ENCODE measurements at regions not wholly inside any gene's neighbourhood (a gene's known extent, or its start where the extent isn't known, plus 50 kb on each side); places are given as distances from the start of the nearest gene placed in this dataset.

DNA sequence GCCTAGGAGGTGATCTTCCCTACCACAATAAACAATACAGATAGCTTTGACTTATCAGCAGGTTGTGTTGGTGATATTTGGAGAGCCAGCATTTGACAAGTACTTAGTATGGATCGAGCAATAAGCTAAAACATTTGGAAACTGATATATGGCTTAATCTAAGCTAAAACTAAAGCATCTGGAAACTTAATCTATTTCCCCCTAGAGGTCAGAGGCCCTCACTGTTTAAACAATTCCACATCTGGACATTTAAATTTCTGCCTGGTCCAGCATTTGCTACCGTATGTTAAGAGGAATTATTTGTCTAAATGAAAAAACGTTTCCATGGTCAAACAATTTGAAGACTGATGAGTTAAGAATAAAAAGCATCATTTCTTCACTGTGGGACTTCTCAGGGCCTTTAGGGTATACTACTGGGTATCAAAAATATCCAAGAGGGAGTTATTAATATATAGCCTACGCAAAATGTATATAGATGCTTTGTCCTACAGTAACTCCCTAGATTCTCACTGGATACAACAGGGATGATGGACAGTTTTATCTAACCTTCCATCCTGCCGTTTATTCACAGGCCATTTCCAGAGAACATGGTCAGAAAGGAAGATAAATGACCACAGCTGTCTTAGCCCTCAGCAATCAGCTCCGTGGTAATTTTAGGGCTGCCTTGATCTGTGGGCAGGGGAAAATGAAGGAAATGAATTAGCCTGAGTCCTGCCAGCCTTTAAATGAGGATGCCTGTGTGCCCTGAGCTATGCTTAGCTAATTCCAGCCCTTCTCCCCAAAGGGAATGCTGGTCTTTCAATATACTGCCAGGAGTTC lies 135.4 kb upstream of the NUDT4 start:
- no peak for DNase-seq (ENCODE audit: low read depth in 2 of 2)

DNA sequence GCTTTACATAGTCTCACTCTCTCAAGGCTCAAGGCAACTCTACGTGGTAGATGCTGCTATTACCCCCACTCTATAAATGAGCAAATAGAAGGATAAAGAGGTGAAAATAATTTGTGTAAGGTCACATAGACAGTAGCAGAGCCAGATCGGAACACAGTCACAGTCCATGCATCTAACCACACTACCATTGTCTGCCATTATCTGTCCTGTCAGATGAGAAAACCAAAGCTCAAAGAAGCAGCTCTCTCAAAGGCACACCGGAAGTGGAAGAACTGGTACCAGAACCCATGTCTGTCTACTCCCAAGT lies 134.4 kb upstream of the NUDT4 start:
- DNase-seq (ENCODE audit: low read depth in 2 of 2), result no peak

DNA sequence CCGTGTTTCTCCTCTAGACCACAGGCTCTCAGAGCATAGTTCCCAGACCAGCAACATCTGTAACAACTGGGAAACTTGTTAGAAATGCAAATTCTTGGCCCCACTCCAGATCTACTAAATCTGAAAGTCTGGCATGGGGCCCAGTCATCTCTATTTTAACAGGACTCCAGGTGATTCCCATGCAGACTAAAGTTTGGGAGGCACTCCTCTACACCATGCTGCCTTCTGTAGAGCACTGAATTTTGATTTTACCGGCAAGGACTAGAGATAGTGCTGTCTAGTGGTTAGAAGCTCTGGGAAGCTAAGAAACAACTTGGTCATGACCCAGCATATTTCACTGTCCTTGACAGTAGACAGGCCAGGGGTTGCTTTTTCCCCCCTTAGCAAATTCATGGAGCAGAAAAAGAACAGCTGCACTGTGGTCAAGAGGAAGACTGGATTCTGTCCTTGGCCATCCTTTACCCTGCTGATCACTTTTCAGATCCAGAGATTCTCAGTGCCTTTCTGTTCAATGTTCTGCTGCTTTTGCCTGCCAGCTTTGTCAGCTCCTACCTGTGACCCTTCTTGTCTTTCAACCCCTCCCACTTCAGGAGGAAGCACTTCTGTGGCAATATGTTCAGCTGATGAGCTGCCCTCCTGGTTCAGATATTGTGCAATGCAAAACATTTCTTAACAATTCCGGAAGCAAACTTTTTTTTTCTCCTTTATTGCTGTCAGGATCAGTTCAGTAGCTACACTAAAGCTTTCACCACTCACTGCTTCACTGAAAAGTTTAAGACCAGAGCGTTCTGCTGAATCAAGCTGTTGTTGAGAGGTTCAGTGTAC lies 133.8 kb upstream of the NUDT4 start:
- peak in 1 of 2 donors; percentile 56 for DNase-seq (ENCODE audit: low read depth in 2 of 2)

DNA sequence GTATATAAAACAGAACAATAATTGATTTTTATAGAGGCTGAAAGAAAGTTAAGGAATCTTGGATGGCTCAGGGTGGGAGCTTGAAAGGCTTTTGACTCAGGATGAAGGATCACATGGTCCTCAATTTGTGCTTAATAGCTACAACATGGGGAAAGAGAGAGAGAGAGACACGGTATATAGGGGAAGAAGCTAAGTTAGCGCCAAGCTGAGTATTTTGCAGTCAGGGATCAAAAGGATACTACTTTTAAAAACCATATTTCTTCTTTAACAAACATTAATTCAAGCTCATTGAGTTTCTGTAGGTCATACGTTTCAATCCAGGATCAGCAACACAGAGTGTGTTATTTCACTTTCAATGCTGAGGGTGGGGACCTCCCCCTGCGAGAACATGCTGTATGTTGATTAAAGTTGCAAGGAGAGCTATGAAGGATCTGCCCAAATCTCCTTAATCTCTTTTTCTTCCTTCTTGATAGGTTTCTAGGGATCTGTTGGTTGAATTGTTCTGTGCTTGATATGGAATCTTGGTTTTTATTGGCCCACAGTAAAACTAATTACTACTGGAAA lies 133.1 kb upstream of the NUDT4 start:
- DNase-seq (ENCODE audit: low read depth in 2 of 2), result no peak

DNA sequence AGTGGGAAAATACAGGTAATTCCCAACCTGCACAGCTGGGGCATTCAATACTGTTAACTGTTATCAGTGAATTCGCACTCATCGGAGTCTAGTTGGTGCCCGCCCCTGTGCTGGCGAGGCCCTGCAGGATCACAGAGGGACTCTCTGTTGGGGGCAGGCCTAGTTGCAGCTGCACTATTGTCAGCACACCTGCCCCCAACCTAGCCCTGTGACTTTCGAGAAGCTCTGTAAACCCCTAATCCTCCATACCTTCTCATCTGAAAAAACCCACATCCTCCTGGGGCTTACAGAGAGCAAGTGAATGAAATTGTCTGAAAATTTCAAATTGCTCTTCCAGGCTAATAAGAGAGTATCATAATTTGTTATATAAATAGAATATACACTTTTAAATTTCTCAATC lies 132.2 kb upstream of the NUDT4 start:
- no peak for DNase-seq (ENCODE audit: low read depth in 2 of 2)

DNA sequence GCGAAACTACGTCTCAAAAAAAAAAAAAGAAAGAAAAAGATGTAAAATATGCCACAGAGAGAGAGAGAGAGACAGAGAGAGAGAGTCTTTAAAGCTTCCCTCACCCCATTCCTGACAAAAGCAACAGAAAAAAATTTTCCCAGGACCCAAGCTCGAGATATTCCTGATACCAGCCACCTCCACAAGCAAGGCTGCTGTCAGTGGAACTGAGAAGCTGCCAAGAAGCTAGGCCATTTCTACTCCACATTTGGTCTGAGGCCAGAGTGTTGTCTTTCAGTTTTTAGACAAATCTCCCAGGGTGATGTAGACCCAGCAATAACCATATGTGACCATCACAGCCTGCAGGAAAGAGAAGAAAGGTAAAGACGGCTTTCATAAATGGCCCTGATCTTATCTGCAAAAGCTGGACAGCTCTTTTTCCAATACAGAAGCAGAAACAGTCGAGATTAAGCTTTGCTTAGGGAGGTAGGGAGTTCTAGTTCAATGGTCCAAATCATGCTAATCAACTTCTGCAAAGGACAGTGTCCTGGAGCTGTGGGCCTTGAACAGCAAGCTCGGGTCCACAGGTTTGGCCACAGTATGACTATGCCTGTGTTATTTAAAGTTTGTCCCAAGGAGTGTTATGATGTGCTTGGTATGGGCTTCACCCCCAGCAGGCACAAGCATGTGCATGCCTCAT lies 130.3 kb upstream of the NUDT4 start:
- DNase-seq (ENCODE audit: low read depth in 2 of 2), result no peak

DNA sequence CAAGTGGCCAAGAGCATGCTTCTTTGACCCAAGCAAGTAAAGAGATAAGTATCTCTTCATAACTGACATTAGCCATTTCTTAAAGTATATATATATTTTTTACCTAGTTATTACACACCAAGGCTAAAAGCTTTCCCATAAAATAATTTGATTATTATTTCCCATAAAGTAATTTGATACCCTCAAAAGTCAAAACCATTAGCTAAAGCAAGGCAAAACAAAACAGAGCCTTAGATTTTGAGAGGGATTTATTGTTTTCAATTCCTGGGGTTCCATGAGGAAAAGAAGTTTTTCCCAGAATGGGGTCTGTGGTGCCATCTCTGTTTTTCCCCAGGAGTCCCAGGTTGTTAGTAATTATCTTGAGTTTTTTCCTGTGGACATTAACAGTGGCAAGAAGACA lies 125.5 kb upstream of the NUDT4 start:
- no peak for DNase-seq (ENCODE audit: low read depth in 2 of 2)

DNA sequence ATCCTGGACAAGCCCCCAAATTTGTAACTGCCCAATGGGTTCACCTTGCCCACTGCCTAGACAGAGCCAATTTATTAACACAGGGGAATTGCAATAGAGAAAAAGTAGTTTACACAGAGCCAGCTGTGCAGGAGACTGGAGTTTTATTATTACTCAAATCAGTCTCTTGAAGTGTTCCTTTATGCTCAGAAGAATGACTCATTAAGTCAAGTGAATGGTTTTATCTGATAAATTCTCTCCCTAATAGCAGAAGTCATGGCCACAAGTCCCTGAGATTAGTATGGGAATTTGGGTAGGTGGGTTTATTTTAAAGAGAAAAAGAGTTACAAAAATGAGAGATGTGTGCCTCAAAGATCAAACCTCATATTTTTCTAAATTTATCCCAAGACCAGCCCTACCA lies 122.8 kb upstream of the NUDT4 start:
- DNase-seq (ENCODE audit: low read depth in 2 of 2), result no peak

DNA sequence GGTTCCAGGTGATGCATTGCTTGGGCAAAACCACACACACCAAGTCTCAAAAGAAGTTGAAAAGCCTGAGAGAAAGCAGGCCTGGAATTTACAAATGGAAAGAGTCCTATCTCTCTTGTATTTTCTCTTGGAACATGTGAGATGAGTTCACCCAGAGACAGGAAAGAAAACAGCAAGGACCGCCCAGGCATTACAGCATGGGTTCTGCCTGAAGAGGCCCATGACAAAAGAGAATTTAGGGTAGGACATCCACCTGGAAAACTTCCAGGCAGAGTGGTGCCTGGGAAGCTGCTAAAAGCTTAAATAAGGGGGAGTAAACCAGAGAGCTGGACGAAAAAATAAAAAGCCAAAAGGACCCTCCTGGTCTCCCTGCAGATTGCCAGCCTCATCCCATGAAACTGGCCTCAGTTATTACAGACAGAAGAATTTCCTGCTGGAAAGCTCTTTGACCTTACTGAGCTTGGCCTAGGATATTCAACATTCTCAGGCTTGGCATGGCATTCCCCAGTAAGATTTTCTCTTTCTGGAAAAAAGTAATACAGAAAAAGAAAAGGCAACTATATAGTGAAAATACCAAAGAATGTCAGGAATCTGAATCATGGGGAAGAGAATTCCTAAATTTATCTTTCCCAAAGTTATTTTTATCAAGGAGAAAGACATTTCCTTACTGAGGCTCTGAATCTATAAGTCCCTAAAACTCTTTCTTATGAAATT lies 121.3 kb upstream of the NUDT4 start:
- peak; percentile 15 to 29 for DNase-seq (ENCODE audit: low read depth in 2 of 2)

DNA sequence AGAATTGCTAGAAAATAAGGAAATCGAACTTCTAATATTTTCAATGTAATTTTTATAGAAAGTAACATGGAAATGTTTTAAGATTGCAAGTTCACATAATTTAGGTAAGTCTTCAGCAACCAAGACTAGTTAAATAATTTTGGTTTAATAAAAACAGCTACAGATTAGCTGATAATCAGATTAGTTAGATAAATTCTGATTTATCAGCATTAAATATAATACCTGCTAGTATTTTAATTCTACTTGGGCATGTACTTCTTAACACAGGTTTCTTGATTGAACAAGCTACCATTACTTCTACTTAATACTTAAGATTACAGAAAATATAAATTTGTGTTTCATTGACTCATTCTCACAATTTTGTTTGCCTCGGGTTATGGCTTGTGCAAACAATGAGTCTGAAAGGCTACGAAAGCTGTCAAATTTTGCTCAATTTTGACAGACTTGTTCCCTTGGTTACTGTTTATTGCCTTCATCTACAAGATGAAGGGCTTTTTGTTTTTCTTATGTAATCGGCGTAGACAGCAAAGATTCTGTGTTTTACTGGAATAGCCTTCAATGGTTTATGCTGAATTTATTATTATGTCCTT lies 116.1 kb upstream of the NUDT4 start:
- DNase-seq (ENCODE audit: low read depth in 2 of 2), result no peak

DNA sequence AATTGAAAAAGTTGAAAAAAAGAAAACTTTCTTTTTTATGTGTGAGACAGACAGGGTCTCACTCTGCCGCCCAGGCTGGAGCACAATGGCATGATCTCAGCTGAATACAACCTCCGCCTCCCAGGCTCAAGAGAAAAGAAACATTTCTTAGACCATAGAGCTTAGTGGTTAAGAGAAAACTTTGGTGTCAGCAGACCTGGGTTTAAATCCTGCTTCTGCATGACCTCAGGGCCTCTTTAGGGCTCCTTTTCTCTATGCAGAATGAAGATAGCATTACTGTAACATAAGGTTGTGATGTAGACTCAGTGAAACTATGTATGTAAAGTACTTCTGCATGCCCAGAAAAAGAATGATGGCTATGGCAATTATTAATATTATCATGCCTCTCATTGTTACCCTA lies 104.7 kb upstream of the NUDT4 start:
- DNase-seq (ENCODE audit: low read depth in 2 of 2), result no peak

DNA sequence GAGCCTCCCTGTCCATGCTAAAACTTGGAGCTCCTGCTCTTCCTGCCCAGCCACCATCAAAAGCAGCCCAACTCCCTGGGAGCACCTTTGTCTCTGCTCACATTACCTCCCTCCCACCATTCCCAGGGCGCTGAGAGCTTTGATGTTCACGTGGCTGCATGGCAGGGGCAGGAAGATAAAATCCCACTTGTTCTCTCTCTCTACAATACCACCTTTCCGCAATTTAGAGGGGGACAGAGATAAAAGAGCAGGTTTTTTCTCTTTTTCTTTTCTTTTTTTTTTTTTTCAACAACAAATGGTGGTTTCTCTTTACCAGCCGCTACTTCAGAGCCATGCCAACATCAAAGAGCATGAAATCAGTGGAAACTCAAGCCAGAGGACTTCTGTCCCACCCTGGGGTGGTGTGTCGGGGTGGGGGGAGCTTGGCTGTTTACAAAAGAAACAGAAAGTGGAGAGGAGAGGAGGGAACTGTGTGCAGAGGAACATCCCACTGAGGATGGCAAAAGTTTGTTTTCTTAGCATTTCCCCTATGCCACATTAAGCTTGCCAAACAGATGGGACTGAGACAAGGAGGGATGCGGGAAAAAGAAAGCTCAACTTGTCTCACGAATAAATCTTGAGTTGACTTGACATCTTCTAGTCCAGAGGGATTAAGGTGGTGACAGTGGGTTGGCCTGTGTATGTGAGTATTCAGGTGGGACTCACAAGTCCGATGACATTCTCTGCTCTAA lies 103.7 kb upstream of the NUDT4 start:
- DNase-seq (ENCODE audit: low read depth in 2 of 2), result no peak

DNA sequence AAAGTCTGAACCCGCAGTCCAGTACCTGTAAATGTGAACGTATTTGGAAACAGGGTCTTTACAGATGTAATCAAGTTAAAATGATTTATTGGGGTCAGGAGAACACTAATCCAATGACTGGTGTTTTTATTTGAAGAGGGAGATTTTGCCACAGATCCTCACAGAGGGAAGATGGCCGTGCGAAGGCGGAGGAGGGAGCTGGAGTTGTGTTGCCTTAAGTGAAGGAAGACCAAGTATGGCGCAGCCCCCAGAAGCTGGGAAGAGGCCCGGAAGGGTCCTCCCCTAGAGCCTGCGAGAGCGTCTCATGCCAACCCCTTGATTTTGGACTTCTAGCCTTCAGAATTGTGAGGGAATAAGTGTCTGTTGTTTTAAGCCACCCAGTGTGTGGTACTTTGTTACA lies 102.8 kb upstream of the NUDT4 start:
- DNase-seq (ENCODE audit: low read depth in 2 of 2), result no peak

DNA sequence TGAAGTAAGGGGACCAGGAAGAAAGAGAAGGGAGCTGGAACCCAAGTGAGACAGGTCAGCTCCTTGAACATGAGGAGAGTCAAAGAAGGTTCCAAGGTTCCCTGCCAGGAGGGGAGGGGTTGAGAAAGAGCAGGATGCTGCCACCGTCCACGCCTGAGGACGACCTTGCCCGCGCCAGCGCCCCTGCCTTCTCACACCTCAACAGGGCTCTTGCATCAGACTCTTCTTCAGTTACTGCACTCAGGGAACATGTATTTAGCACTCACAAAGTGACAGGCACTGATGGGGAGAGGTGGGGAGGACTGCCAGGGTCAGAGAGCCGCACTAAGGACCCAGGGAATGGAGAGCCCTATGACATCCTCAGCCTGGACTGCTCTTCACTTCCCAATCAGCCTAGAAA lies 102.1 kb upstream of the NUDT4 start:
- no peak for DNase-seq (ENCODE audit: low read depth in 2 of 2)

DNA sequence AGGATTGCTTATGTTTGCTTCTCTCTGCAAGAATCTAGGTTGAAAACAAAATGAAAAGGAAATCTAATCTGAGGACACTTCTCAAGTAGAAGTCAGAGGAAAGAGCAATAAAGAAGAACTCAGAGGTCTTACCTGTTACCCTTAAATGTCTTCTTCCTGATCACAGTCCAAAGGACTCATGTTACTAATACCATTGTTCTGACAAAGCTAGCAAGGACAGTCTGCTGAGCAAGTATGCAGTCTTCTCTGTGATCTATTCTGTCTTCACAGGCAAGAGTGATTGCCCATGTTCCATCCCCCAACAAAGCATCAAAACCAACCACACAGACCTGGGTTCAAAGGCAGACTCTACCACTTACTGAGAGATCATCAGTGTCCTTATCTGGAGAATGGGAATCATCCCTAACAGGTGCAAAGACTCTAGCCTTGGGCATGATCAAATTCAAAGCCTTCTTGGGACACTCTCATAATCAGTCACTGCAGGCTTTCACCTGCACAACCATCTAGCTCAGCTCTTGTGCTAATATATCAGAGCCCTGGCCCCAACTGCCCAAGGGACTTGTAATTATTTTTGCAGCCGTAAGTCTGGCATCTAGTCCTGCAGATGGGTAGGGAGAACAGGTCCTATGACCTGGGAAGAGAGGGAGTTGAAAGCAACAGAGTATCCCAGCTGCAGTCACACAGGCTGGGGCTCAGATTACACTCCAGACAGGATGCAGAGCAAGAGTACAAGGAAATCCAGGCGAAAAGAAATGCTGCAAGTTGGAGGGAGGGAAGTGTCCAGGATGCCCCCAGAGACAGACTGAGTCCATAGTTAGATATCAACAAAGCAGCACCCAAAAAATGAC lies 97.9 kb upstream of the NUDT4 start:
- peak in 1 of 2 donors; percentile 85 for DNase-seq (ENCODE audit: low read depth in 2 of 2)

DNA sequence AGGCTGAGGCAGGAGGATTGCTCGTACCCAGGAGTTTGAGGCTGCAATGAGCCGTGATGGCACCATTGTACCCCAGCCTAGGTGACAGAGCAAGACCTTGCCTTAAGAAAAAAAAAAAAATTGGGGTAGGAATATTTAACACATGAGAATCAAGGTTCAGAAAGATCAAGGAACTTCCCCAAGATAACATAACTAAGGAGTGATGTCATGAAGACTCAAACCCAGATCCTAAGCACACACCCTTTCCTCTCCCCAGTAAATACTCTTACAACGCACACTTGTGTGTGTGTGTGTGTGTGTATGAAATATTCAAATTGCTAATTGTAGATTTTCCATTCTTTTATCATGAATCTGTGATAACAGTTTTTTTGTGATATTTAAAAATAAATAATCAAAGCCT lies 90.6 kb upstream of the NUDT4 start:
- DNase-seq (ENCODE audit: low read depth in 2 of 2), result peak in 1 of 2 donors; percentile 25

DNA sequence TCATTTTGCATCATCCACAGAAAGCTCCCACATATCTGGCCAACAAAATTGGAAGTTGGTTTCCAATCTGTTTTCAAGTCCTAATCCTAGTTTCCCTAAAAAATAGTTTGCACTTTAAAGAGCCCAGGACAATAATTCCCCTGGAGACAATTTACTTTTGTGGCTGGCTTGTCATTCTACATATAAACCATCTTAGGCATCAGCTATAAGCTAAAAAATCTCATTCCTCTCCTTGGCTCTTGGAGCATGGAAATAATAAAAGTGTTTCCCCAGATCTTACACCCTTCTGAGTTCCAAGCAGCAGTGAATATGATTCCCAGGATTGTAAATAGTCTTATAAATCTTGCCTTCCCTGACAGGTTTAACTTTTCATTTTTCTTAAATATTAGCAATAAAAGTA lies 89.1 kb upstream of the NUDT4 start:
- no peak for DNase-seq (ENCODE audit: low read depth in 2 of 2)

DNA sequence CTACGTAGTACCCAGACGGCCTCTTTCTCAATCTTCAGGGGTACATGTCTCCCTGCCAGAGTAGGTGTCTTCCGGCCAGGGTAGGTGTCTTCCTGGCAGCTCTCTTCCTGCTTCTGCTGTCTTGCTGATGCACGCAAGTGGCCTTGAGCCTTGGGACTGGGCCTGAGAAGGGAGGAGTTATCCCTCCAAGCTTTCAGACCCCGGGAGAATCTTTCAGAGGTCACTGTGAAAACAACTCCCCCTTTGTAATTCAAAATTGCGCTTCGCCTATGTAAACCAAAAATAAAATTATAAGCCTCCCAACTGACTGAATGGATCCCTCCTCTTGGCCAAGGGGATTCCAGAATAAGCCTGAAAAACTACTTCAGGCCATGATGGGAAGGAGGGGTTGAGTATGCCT lies 87.3 kb upstream of the NUDT4 start:
- DNase-seq (ENCODE audit: low read depth in 2 of 2), result no peak

DNA sequence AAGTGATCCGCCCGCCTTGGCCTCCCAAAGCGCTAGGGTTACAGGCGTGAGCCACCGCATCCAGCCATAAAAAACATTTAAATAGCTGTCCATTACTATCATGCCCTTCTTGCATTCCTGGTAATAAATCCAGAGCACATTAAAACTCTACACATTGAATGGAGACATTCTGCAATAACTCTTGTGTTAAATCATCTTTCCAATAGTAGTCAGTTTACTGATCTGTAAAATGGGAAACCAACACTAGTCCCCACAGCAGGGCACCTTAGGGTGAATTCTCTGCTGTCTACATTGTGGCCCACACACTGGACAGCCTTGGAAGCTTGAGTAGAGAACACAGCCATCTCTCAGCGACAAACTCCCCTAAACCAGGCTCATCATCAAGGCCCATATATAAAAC lies 85.5 kb upstream of the NUDT4 start:
- no peak for DNase-seq (ENCODE audit: low read depth in 2 of 2)
